ENCODE measurements at regions not wholly inside any gene's neighbourhood (a gene's known extent, or its start where the extent isn't known, plus 50 kb on each side); places are given as distances from the start of the nearest gene placed in this dataset.

- TF ChIP-seq CTCF (conservative IDR thresholded peaks at IDR 0.05; ENCODE audit: low read depth, low read length) (no peak), EZH2 (IDR thresholded peaks at IDR 0.05; ENCODE audit: borderline replicate concordance, low read depth, low read length, poor library complexity, severe bottlenecking) (no peak)
These were observed 158.5 kb upstream of the PRMT6 start for GRCh38 chr1:106897976-106898375.

All from A673 (cell line).